GM18505 (cell line): ENCODE measurements at regions not wholly inside any gene's neighbourhood (a gene's known extent, or its start where the extent isn't known, plus 50 kb on each side); places are given as distances from the start of the nearest gene placed in this dataset.
"Not testable (repeated sequence)": the region's sequence is repeated elsewhere in the genome, so short reads cannot be mapped to it uniquely, and the experiment has no call there.

Source experiments
- ATAC-seq: cut with Tn5 transposase; IDR thresholded peaks from one replicate; pipeline ENCODE4 v1.9.1; 2021; ENCODE audit not compliant: unreplicated experiment
- POLR2A ChIP-seq: IDR thresholded peaks from 4 replicates; pipeline ENCODE4 v1.6.1; 2011; ENCODE audit warnings: borderline replicate concordance; ENCODE audit not compliant: insufficient read depth, insufficient read length; ENCODE audit errors: extremely low read depth

DNA sequence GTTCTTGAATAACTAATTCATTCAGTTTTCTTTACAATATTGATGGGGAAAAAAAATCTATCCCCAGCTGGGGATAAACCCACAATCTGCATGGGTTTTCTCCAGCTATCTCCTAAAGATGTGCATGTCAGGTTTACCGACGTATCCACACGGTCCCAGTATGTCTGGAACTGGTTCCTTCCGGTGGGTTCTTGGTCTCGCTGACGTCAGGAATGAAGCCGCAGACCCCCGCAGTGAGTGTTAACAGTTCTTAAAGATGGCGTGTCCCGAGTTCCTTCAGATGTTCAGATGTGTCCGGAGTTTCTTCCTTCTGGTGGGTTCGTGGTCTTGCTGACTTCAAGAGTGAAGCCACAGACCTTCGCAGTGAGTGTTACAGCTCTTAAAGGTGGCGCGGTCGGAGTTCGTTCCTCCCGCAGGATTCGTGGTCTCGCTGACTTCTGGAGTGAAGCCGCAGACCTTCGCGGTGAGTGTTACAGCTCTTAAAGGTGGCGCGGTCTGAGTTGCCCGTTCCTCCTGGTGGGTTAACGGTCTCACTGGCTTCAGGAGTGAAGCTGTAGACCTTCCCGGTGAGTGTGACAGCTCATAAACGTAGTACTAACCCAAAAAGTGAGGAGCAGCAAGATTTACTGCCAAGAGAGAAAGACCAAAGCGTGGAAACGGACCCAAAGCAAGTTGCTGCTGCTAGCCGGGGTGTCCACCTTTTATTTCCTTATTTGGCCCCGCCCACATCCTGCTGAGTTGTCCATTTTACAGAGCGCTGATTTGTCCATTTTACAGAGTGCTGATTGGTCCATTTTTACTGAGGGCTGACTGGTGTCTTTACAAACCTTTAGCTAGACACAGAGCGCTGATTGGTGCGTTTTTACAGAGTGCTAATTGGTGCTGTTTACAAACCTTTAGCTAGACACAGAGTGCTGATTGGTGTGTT is 195.1 kb upstream of the NR2F2 start:
- ATAC-seq = no peak
- no peak for TF ChIP-seq POLR2A

DNA sequence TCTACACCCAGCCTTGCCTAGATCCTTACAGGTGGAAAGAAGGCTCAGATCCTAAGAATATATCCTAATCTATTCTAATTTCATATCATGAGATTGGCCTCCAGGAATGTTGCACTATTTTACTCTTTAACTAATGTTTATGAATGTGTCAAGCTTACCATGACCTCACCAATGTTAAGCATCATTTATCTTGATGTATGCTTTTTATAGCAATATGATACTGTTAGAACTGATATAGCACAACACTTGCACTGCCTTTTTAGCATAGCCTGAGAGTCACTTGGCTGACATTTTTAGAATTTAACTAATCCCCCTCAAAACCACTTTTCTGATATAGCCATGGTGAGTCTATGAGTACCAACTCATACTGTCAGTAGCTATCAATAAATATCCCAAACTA is 191.5 kb upstream of the NR2F2 start:
- ATAC-seq = no peak
- no peak for TF ChIP-seq POLR2A

DNA sequence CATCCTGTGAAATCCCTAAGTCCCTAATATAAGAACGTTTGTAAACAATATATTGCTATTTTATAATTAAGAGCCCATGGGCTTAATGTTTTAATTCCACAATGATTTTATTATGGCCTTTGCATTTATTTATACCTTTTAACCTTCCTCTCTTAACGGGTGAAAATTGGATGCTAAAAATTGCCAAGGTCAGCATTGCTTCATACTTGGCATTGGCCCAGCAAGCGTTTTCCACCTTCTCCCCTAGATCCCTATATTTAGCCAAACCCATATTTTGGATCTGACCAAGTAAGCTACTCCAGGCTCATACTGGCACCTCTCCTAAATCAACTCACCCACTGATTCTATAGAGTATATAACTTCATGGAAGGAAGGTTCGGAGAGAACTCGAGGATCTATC is 188.0 kb upstream of the NR2F2 start:
- no peak for ATAC-seq
- no peak for TF ChIP-seq POLR2A

DNA sequence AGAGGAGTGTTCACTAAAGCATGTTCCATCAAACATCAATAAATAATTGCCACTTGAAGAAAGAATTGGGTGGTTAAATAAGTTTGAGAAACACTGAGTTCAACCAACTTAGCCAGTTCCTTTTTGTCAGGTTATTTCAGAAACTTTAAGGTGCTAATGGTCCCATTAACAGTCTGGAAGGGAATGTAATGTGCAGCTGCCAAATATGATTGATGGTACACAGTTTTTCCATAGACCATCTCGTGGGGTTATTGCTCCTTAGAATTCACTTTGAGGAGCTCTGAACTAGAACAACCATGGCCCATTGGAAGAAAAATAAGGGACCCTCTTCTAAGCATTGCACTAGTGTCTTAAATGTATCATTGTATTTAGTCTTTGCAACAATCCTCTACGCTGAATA is 185.8 kb upstream of the NR2F2 start:
- ATAC-seq = no peak
- TF ChIP-seq POLR2A = no peak

DNA sequence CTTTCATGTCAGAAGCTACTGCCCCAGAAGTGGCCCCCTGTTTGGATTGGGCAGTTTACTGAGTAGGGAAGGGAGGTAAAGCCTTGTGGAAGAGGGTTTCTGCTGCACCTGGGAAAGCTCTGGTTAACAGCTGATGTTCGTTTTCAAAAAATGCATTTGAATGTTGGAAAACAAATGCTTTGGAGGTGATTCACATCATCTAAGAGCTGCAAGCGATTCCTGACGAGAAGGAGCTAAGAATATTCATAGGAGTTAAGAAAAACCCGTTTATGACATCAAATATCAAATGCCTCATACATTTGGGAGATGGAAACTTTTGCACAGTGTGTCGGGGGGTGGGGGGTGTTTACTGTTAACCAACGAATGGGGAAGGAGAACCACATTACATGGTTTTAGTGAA is 183.8 kb upstream of the NR2F2 start:
- TF ChIP-seq POLR2A = no peak
- ATAC-seq = no peak

DNA sequence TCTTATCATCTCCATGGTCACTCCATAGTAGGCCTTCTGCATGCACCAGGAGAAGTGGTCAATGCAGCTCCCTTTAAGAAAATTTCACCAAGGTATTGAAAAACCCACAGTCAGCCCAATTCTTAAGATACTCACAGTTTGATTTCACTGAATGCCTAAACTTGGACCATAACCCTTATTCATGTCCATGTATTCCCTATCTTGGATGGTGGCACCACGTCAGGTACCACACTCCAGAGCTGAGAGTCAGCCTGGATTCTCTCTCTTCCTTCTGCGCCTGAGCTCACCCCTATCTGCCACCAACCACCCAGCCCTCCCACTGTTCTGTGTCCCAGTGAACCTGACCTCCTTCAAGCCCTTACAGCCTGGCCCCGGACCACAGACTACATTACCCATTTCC is 183.2 kb upstream of the NR2F2 start:
- ATAC-seq = no peak
- no peak for TF ChIP-seq POLR2A

DNA sequence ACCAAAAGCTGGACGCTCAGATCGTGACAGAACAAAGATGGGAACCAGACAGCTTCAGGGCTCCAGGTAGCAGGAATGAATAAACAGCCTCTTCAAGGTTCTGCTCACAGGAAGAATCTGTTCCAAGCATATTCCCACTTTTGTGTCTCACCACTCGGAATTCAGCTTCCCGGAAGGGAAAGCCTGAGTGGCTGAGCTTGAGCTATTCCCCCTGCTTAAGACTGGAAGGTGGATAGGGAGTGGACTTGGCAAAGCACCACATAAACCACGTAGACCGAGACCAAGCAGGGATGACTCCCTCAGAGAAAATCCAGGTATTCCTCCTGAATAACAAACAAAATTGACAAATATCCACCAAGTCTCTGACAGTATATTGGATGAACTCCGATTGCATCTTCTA is 180.2 kb upstream of the NR2F2 start:
- no peak for TF ChIP-seq POLR2A
- ATAC-seq = no peak

DNA sequence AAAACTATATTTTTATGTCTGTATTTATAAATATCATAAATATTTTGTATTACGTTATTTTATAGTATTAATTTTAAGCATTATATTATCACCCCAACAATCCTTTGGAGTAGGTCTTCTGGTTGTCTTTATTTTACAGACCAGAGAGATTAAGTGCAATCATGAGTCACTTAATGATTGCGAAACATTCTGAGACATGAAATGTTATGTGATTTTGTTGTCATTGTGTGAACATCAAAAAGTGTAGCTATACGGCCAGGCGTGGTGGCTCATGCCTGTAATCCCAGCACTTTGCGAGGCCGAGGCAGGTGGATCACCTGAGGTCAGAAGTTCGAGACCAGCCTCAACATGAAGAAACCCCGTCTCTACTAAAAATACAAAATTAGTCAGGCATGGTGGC is 178.8 kb upstream of the NR2F2 start:
- ATAC-seq = not testable (repeated sequence)

DNA sequence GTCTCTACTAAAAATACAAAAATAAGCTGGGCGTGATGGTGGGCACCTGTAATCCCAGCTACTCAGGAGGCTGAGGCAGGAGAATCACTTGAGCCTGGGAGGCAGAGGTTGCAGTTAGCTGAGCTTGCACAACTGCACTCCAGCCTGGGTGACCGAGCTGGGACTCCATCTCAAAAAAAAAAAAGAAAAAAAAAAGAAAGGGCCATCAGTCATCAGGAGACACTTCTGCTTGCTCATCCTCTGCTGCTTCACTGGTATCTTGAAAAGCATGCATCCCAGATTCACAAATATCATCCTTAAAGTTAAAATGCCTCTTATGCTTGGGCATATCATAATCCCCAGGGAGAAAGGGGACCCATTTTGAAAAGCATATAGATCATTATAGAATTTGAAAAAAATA is 176.6 kb upstream of the NR2F2 start:
- no peak for ATAC-seq
- TF ChIP-seq POLR2A = no peak

DNA sequence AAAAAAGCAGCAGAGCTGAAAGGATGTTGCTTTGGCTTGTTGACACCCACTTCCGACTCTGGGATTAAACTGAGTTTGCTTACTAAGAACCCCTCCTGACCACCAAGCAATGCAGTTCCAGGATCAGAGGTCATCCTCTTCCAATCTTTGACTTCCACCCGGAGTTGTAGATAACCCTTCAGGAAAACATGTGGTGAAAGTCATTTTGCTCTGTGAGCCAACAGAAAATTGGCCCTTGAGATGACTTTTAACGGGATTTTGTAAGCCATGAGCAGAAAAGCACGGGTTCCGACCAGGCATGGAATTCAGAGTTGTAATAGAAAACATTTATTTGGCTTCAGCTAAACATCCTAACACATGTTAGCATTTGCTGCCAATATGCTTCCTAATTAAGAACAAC is 171.6 kb upstream of the NR2F2 start:
- ATAC-seq = no peak
- TF ChIP-seq POLR2A = no peak

DNA sequence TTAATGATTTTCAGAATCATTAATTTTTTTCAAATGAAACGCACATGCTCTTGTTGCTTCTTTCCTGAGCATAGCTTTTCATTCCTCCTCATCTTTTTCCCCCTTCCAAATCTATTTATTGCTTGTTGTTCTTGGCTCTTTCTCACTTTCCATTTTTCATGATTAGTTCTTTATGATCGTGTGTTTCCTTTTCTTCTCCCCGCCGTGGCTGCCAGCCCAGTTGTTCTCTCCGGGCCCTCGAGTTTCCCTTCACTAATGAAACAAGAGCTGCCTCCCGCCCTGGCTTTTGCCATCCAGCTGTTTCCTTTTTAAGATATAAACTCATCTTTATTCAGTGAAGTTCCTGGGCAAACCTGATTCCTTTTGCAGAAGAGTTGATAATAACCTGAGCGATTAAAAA is 170.2 kb upstream of the NR2F2 start:
- TF ChIP-seq POLR2A = no peak
- ATAC-seq = no peak

DNA sequence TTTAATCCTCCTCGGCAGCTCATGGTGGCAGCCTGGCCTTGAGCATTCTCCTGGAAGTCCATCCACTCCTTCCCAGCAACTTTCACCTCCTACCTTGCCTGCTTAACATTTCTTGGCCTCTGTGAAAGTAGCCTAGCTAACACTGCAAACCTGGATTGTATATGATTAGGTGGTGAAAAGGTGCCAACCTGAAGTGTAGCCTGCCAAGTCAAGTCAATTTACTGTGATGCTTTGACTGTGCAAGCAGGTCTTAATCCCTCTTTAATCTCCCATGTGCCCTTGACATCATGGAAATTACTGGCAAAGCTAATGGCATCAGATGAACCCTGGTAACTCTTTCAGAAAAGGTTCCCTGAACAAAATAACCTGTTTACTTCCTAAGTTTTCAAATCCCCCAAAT is 169.7 kb upstream of the NR2F2 start:
- ATAC-seq = no peak
- no peak for TF ChIP-seq POLR2A

DNA sequence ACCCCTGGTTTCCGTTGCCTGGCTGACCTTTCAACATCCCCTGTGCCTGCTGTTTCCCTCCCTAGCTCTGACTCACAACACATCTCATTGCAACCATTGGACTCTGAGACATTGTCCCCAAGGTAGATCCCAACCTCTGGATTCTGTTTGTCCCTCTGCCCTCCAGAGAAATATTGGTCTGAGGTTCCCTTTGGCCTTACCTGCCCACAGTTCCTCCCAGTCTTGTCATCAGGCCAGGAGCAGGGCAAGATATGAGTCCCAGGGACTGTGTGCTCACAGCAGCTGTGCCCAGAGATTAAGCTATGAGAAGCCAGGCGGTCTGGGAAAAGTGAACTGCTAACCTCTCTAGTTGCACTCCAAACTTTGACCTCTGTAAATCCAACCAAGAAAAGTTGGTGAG is 168.2 kb upstream of the NR2F2 start:
- no peak for TF ChIP-seq POLR2A
- ATAC-seq = no peak

DNA sequence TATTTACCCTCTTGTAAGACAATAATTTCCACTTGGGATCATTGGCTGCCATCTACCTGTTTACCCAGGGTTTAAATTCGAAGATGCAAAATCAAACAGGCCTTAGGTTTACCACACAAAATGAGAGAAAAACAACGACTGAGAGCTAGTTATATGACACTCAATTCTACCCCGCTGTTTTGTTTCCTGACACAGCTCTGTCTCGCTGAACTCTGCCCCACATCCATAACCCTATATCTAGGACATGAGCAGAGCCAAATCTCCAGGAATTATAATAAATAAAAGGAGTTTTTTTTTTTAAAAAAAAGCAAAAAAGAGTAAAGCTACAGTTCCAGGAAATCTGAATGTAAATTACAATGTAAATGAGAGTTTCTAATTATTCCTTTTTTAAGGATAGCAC is 165.4 kb upstream of the NR2F2 start:
- TF ChIP-seq POLR2A = no peak
- ATAC-seq = no peak

DNA sequence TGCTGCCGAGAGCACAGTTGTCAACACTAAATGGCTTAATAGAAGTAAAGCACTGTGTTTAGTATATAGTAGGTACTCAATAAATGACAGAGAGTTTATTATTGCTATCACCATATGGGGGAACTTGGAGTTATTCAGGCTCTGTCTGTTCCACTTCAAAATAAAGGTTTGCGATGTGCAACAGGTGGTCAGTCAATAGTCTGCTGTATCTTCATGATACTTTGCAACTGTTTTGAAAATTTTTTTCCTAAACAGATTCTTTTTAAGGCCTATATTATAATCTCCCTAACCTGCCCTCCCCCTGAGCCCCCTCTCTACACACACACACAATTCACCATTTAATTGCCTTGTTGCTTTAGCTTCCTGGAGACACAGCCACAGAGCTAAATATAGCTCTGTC is 164.7 kb upstream of the NR2F2 start:
- no peak for TF ChIP-seq POLR2A

DNA sequence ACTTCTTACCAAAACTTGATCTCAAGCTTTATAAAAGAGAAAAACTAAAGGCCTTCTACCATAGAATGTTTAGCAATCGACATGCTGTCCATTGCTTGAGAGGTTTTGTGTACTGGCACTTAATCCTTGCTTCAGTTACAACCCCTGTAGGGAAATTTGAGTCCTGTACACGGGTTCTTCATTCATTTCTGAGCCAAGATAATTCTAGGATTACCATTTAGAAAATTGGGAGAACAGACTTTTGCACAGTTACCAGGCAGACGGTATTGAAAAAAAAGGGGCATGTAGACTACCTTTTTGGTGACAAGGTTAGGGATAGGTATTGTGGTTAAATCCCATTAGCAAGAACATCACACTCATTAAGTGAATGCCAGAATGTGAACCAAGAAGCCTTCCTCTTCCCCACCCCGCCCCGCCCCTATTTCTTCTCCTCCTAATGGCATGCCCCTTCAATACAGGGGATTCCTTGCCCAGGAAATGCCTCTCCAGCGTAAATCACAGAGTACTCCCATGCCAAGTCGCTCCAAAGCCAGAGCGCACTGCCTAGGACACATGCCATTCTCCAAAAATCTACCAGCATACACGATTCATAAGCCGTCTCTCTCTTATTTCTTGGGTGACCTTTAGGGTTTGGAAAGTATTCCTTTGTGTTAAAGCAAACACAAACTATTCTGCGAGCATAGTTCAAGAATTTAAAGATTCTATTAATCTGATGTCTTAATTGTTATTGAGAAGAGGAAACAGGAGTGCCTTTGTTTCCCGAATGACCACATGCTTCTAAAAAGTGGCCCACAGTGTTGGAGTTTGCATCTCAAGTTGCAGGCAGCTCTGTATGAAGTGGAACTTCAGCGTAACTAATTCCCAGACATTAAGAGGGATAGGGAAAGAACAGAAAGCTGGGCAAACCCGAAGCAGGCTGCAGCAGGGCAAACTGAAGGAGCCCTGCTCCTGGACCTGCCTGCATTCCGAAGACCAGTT is 164.0 kb upstream of the NR2F2 start:
- no peak for ATAC-seq
- no peak for TF ChIP-seq POLR2A

More for the DNA sequence above, 164.7 kb upstream of the NR2F2 start:
- ATAC-seq = no peak

DNA sequence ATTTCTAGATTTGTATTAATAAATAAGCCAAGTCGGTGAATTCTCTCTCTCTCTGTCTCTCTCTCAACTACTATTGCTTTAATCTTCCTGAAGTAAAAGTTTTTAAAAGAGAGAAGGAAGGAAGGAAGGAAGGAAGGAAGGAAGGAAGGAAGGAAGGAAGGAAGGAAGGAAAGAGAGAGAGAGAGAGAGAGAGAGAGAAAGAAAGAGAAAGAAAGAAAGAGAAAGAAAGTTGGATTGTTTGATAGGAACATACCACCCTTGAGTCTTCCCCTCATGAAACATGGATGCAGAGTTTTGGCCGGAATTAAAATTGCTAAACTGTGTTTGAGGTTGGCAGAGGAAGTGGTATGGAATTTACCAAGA is 159.9 kb upstream of the NR2F2 start:
- ATAC-seq = not testable (repeated sequence)
